ENCODE measurements at regions not wholly inside any gene's neighbourhood (a gene's known extent, or its start where the extent isn't known, plus 50 kb on each side); places are given as distances from the start of the nearest gene placed in this dataset.

DNA sequence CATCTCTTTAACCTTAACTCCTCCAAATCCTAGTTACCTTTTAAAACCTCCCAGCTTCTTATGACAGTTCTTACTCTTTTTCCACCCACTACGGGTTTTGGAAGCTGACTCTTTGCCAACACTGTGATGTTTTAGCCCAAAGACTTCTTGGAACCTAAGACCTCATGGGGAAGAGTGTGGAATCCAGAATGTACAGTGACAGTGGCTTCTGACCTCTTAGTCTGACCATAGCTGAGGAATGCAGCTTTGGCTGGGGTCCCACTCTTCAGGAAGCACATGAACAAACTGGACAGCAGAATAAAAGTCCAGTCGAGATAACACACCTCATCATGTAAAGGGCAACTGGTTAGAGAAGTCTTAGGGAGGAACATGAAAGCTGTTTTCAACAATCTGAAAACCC lies 161.1 kb upstream of the PKDCC start:
- Histone ChIP-seq H3K27me3 (ENCODE audit: control insufficient read depth, insufficient read depth, low read length) (no peaks in the 10 kb centered on the region), H3K27ac (ENCODE audit: low read length) (no peak overlapping the region), H3K36me3 (ENCODE audit: control insufficient read depth, insufficient read depth, low read length) (no peaks in the 10 kb centered on the region), H3K4me3 (ENCODE audit: low read length) (no peak overlapping the region), H3K4me1 (ENCODE audit: control insufficient read depth, insufficient read depth, low read length) (peaks cover 7% of the 10 kb centered on the region), H3K9me3 (ENCODE audit: control insufficient read depth, low read depth, low read length) (no peaks in the 10 kb centered on the region)
- WGBS (ENCODE audit: insufficient coverage, low lambda C conversion rate) = no CpG with 5 or more reads among the region's 2 CpGs
- no peak for DNase-seq

- WGBS (ENCODE audit: insufficient coverage, low lambda C conversion rate) = no CpG with 5 or more reads among the region's 3 CpGs
- Histone ChIP-seq H3K27me3 (ENCODE audit: control insufficient read depth, insufficient read depth, low read length) (no peaks in the 10 kb centered on the region), H3K9me3 (ENCODE audit: control insufficient read depth, low read depth, low read length) (no peaks in the 10 kb centered on the region), H3K36me3 (ENCODE audit: control insufficient read depth, insufficient read depth, low read length) (no peaks in the 10 kb centered on the region), H3K4me1 (ENCODE audit: control insufficient read depth, insufficient read depth, low read length) (peaks cover 16% of the 10 kb centered on the region), H3K27ac (ENCODE audit: low read length) (no peak overlapping the region), H3K4me3 (ENCODE audit: low read length) (no peak overlapping the region)
- DNase-seq = no peak
These were observed 157.5 kb upstream of the PKDCC start for GRCh38 chr2:41890341-41890740.

GRCh38 chr2:41892476-41892875 lies 155.3 kb upstream of the PKDCC start:
- H3K4me1 ChIP-seq (ENCODE audit: control insufficient read depth, insufficient read depth, low read length) = peaks cover 18% of the 10 kb centered on the region
- DNase-seq = no peak
- H3K27ac ChIP-seq (ENCODE audit: low read length) = no peak overlapping the region
- H3K27me3 ChIP-seq (ENCODE audit: control insufficient read depth, insufficient read depth, low read length) = no peaks in the 10 kb centered on the region
- no CpG with 5 or more reads among the region's 4 CpGs for WGBS (ENCODE audit: insufficient coverage, low lambda C conversion rate)
- H3K4me3 ChIP-seq (ENCODE audit: low read length) = no peak overlapping the region
- H3K36me3 ChIP-seq (ENCODE audit: control insufficient read depth, insufficient read depth, low read length) = no peaks in the 10 kb centered on the region
- no peaks in the 10 kb centered on the region for H3K9me3 ChIP-seq (ENCODE audit: control insufficient read depth, low read depth, low read length)

GRCh38 chr2:41894563-41895333 lies 153.1 kb upstream of the PKDCC start:
- Histone ChIP-seq H3K4me3 (ENCODE audit: low read length) (no peak overlapping the region), H3K4me1 (ENCODE audit: control insufficient read depth, insufficient read depth, low read length) (peaks cover 18% of the 10 kb centered on the region), H3K36me3 (ENCODE audit: control insufficient read depth, insufficient read depth, low read length) (no peaks in the 10 kb centered on the region), H3K27ac (ENCODE audit: low read length) (peak overlapping the region; percentile 71), H3K27me3 (ENCODE audit: control insufficient read depth, insufficient read depth, low read length) (no peaks in the 10 kb centered on the region), H3K9me3 (ENCODE audit: control insufficient read depth, low read depth, low read length) (no peaks in the 10 kb centered on the region)
- no CpG with 5 or more reads among the region's 5 CpGs for WGBS (ENCODE audit: insufficient coverage, low lambda C conversion rate)
- DNase-seq = peak; percentile 90 to 95

- WGBS (ENCODE audit: insufficient coverage, low lambda C conversion rate) = no CpG with 5 or more reads among the region's 1 CpG
- Histone ChIP-seq H3K9me3 (ENCODE audit: control insufficient read depth, low read depth, low read length) (no peaks in the 10 kb centered on the region), H3K36me3 (ENCODE audit: control insufficient read depth, insufficient read depth, low read length) (no peaks in the 10 kb centered on the region), H3K27ac (ENCODE audit: low read length) (peak overlapping the region; percentile 71), H3K27me3 (ENCODE audit: control insufficient read depth, insufficient read depth, low read length) (no peaks in the 10 kb centered on the region), H3K4me3 (ENCODE audit: low read length) (no peak overlapping the region), H3K4me1 (ENCODE audit: control insufficient read depth, insufficient read depth, low read length) (peaks cover 18% of the 10 kb centered on the region)
- no peak for DNase-seq
These were observed 152.5 kb upstream of the PKDCC start for GRCh38 chr2:41895334-41895664.

GRCh38 chr2:41896186-41896846 lies 151.5 kb upstream of the PKDCC start:
- no CpG with 5 or more reads among the region's 5 CpGs for WGBS (ENCODE audit: insufficient coverage, low lambda C conversion rate)
- H3K27ac ChIP-seq (ENCODE audit: low read length) = peak overlapping the region; percentile 71
- DNase-seq = peak in 1 of 2 donors; percentile 25
- H3K9me3 ChIP-seq (ENCODE audit: control insufficient read depth, low read depth, low read length) = no peaks in the 10 kb centered on the region
- no peaks in the 10 kb centered on the region for H3K27me3 ChIP-seq (ENCODE audit: control insufficient read depth, insufficient read depth, low read length)
- H3K4me3 ChIP-seq (ENCODE audit: low read length) = no peak overlapping the region
- peaks cover 18% of the 10 kb centered on the region for H3K4me1 ChIP-seq (ENCODE audit: control insufficient read depth, insufficient read depth, low read length)
- no peaks in the 10 kb centered on the region for H3K36me3 ChIP-seq (ENCODE audit: control insufficient read depth, insufficient read depth, low read length)

GRCh38 chr2:41899189-41899588 lies 148.6 kb upstream of the PKDCC start:
- Histone ChIP-seq H3K27ac (ENCODE audit: low read length) (no peak overlapping the region), H3K4me1 (ENCODE audit: control insufficient read depth, insufficient read depth, low read length) (peaks cover 18% of the 10 kb centered on the region), H3K36me3 (ENCODE audit: control insufficient read depth, insufficient read depth, low read length) (no peaks in the 10 kb centered on the region), H3K27me3 (ENCODE audit: control insufficient read depth, insufficient read depth, low read length) (no peaks in the 10 kb centered on the region), H3K9me3 (ENCODE audit: control insufficient read depth, low read depth, low read length) (no peaks in the 10 kb centered on the region), H3K4me3 (ENCODE audit: low read length) (no peak overlapping the region)
- WGBS (ENCODE audit: insufficient coverage, low lambda C conversion rate) = no CpG with 5 or more reads among the region's 2 CpGs
- DNase-seq = no peak

DNA sequence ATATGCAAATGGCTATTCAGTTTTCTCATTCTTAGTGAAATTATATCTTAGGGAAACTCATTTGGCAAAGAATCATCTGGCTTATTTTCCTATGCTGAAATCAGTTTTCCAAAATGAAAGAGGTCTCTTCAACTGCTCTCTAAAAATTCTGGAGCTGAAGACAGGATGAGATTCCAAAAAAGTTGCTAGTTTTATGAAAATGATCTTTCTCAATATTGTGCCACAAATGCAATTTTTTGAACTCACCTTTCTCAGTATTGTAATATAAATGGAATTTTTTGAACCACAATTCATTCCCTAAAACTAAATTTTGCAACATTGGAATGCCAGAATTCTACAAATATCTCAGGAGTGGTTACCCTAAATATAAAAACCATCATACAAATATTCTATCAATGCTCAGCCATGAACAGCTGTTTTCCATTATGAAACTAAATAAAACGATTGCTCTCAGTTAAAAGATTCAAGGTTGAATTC lies 147.7 kb upstream of the PKDCC start:
- Histone ChIP-seq H3K4me1 (ENCODE audit: control insufficient read depth, insufficient read depth, low read length) (peaks cover 12% of the 10 kb centered on the region), H3K27ac (ENCODE audit: low read length) (no peak overlapping the region), H3K9me3 (ENCODE audit: control insufficient read depth, low read depth, low read length) (no peaks in the 10 kb centered on the region), H3K36me3 (ENCODE audit: control insufficient read depth, insufficient read depth, low read length) (no peaks in the 10 kb centered on the region), H3K4me3 (ENCODE audit: low read length) (no peak overlapping the region), H3K27me3 (ENCODE audit: control insufficient read depth, insufficient read depth, low read length) (no peaks in the 10 kb centered on the region)
- no peak for DNase-seq
- WGBS (ENCODE audit: insufficient coverage, low lambda C conversion rate) = no CpG with 5 or more reads among the region's 1 CpG

DNA sequence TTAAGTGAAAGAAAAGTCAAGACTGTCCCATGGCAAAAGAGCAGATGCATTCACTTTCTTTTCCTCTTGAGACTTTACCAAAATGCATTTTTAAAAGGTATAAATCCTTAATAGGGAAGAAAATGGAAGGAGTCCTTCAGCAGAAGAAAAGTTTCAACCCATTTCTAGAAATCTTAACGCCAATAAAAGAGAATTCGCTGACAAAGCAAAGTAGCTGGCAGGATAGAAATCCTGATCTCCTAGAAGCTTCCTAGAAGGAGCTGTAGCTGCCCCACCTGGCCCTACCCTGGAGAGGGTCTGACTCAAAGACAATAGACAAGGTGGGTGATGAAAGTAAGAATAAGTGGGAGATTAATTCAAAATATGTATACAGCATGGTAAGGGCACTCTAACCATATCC lies 144.9 kb upstream of the PKDCC start:
- Histone ChIP-seq H3K4me3 (ENCODE audit: low read length) (no peak overlapping the region), H3K27me3 (ENCODE audit: control insufficient read depth, insufficient read depth, low read length) (no peaks in the 10 kb centered on the region), H3K36me3 (ENCODE audit: control insufficient read depth, insufficient read depth, low read length) (no peaks in the 10 kb centered on the region), H3K4me1 (ENCODE audit: control insufficient read depth, insufficient read depth, low read length) (peaks cover 18% of the 10 kb centered on the region), H3K9me3 (ENCODE audit: control insufficient read depth, low read depth, low read length) (no peaks in the 10 kb centered on the region), H3K27ac (ENCODE audit: low read length) (no peak overlapping the region)
- WGBS (ENCODE audit: insufficient coverage, low lambda C conversion rate) = no CpG with 5 or more reads among the region's 2 CpGs
- DNase-seq = no peak

DNA sequence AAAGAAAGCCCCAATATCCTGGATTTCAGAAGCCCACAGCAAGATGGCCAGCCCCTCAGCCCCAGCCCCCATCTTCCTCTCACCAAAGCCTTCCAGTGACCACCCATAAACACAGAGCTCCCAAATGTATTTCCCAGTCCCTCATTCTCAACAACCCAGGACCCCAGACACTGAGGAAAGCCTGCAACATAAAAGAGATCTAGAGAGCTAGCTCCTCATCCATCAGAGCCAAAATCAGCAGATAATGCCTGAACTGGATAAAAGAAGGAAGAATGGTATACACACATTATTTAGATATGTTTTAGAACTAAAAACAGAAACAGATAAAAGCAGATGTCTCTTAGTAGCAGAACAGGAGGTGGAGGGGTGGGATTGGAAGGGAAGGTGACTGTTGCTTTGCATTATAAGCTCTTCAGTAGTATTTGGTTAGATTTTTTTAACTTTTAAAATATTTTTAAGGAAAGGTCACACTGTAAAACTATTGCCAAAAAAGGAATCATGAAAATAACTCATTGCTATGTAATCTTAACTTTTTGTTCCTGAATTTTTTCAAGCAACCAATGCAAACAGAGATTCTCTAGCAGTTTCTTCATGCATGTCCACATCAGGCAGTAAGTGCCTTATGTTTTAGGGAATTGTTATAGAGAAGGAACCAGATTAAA lies 144.2 kb upstream of the PKDCC start:
- Histone ChIP-seq H3K27ac (ENCODE audit: low read length) (no peak overlapping the region), H3K4me3 (ENCODE audit: low read length) (no peak overlapping the region), H3K27me3 (ENCODE audit: control insufficient read depth, insufficient read depth, low read length) (no peaks in the 10 kb centered on the region), H3K9me3 (ENCODE audit: control insufficient read depth, low read depth, low read length) (no peaks in the 10 kb centered on the region), H3K36me3 (ENCODE audit: control insufficient read depth, insufficient read depth, low read length) (no peaks in the 10 kb centered on the region), H3K4me1 (ENCODE audit: control insufficient read depth, insufficient read depth, low read length) (peaks cover 24% of the 10 kb centered on the region)
- no peak for DNase-seq
